HG03103 (cell line): ENCODE measurements at regions not wholly inside any gene's neighbourhood (a gene's known extent, or its start where the extent isn't known, plus 50 kb on each side); places are given as distances from the start of the nearest gene placed in this dataset.

Experiments used
- ATAC-seq: cut with Tn5 transposase; IDR thresholded peaks from one replicate; pipeline ENCODE4 v1.9.1; 2021; ENCODE audit warnings: low read depth; ENCODE audit not compliant: unreplicated experiment

- no peak for ATAC-seq
Observed at GRCh38 chr11:106326087-106326486, 248.6 kb downstream of the AASDHPPT start.

- no peak for ATAC-seq
Observed at GRCh38 chr11:106327134-106327533, 249.7 kb downstream of the AASDHPPT start.

GRCh38 chr11:106327637-106328036 lies 250.2 kb downstream of the AASDHPPT start:
- no peak for ATAC-seq

- ATAC-seq = no peak
Observed at GRCh38 chr11:106329273-106330018, 252.0 kb downstream of the AASDHPPT start.

- ATAC-seq = no peak
Observed at GRCh38 chr11:106331176-106331575, 253.7 kb downstream of the AASDHPPT start.

DNA sequence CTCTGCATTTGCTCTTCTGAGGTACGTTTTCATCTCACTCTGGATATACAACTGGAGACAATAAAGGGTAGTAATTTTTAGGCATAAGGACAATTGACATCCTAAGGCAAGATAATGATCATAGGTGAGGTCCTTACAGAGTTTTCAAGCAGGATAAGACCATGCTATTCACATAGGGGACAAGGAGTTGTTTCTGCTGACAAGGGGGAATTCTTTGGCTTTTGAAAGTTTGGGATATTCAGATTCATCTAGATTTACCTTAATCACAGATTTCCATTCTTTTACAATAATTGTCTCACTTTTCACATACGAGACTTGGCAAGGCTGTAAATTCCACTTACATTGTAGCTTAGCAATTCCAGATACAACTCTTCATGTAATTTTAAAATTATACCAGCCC lies 256.2 kb downstream of the AASDHPPT start:
- ATAC-seq = no peak

GRCh38 chr11:106344394-106344793 lies 266.9 kb downstream of the AASDHPPT start:
- no peak for ATAC-seq

GRCh38 chr11:106344966-106345365 lies 267.5 kb downstream of the AASDHPPT start:
- ATAC-seq = no peak

DNA sequence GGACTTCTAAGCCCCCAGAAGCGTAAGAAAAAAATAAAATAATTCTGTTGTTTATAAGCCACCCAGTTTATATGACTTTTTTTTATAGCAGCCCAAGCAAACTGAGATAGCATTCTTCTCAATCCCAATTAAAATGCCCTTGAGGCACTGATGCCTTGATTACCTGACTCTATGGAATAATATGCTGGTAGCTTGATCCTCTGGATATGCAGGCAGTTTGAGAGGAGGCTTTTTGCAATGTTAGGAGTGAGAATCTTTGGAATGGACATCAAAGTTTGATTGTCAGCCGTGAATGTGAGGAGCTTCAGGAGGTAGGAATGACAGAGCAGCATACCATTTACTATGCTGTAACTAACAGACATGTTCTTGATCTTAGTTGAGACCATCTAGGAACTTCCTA lies 275.6 kb downstream of the AASDHPPT start:
- no peak for ATAC-seq

DNA sequence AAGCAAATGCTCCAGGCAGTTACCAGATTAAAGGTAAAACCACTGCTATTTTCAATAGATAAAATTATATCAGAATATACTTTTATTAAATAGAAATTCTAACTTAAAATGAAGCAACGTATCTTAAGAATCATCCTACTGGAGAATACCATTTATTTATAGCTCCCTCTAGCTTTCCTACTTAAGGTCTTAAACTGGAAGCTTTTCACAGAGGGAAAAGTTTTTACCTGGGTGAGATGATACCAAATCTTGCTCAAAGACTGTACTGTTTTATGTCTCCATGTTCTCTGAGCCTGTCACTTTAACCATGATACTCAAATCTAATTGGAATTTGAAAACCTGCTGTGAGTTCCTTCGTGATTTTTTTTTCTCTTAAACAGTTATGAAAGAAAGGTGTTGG lies 291.8 kb downstream of the AASDHPPT start:
- ATAC-seq = no peak

DNA sequence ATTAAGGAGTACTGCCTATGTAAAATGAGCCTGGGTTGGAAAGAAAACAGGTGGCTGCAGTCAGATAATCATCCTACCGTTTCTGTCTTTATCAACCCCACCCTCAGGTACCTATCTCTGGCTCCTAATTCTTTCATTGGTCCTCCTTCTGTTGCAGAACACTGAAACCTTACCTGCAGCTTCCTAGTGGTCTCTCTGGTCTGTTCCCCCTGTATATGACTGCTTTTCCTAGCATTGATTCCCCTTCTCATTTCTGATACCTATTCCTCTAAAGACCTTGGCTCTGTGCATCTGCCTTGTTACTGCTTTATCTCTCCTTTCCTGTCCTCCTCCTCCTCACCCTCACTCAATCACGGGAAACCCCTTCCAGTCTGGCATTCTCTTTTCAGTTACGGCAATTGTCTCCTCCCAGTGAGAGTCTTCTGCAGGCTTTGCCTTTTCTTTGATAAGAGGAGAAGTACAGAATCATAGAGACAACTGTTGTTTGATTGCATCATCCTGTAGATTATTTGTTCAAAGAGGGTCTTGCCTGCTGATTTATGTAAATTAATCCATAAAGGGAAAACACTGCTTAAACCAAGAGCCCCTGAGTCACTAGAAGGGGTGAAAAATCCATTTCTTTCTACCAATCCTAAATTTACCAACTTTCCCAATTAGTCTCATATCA lies 301.2 kb downstream of the AASDHPPT start:
- ATAC-seq = no peak

DNA sequence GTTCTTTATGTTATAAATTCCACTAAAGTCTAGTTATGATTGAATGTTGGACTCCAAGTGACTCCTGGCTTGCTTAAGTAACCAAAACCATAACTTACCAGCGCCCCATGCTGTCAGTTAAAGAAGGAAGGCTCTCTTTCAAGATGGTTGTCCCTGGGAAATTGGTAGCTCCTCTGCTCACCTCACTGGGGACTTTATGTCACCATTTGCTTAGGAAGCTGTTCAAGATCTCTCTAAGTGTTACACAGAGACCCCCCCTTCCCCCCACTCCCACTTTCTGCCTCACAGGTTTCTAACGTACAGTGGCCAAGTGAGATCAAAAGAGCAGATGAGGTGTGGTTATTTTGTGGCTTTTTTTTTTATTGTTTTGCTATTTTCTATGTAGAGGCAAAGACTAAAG lies 301.8 kb downstream of the AASDHPPT start:
- no peak for ATAC-seq

DNA sequence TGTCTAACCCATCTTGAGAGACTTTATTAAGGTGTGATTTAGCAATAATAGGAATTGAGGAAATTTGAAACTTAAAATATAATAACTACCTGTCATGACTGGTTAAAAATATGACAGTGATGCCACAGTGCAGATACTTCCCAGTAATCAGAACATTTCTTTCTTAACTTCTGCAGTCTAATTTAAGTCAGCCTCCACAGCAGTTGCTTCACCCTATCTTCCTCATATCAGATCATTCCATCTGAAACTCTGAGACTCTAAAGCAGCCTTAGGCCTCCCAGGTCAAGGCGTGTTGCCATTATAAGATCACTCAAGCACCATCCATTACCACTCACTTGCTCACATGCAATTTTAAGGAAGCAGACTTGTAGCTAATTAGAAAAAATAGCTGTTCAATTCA lies 302.2 kb downstream of the AASDHPPT start:
- ATAC-seq = no peak

DNA sequence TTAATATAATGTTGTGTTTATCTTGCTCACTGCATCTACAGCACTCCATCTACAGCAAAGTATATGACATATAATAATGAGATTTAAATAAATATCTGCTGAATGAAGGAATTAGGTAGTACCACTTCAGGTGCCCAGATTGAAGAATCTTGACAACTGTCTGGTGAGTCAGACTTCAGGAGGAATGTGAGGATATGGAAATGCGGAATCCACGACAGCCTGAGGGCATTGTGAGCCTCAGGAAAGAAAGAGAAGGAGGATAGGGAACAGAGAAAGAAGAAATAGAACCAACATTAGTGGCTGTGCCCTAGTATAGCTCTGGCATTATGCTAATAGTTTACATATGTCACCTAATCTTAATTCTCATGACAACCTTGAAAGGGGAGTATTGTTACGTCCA lies 304.4 kb downstream of the AASDHPPT start:
- ATAC-seq = no peak

DNA sequence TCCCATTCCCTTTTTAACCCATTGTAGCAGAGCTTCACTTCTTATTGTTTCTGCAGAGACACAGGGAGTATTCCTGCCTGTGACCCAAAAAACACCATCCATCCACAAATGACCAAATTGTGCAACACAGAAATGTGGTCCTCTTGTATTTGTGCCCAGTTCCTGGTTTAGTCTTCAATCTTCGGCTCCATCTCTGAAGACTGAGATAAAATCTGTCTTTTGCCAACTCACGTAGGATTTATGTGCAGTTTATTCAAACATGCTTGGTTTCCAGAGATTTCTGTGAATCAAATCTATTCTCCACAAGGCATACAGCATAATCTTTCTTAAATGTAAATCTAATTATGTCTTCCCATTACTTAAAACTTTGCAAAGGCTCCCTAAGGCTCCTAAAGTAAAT lies 307.0 kb downstream of the AASDHPPT start:
- ATAC-seq = no peak

- ATAC-seq = no peak
Observed at GRCh38 chr11:106386519-106386918, 309.1 kb downstream of the AASDHPPT start.

- no peak for ATAC-seq
Observed at GRCh38 chr11:106389101-106389500, 311.6 kb downstream of the AASDHPPT start.

DNA sequence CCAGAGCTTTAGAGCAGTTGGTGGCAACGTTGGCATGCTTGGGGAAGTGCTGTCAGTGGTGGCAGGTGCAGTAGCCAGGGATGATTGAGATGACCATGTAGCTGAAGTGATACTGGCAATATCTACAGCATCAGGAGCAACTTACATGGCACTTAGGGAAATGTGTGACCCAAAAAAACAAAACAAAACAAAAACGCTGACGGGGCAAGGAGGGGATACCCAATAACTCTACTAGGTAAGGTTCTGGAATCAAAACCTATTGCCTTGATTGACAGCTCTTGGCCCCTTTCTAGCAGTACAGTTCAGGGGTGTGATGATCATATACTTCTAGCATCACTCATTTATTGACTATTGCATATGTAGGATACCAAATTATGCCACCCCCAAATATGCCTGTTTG lies 312.6 kb downstream of the AASDHPPT start:
- no peak for ATAC-seq

GRCh38 chr11:106391771-106392420 lies 314.4 kb downstream of the AASDHPPT start:
- no peak for ATAC-seq

DNA sequence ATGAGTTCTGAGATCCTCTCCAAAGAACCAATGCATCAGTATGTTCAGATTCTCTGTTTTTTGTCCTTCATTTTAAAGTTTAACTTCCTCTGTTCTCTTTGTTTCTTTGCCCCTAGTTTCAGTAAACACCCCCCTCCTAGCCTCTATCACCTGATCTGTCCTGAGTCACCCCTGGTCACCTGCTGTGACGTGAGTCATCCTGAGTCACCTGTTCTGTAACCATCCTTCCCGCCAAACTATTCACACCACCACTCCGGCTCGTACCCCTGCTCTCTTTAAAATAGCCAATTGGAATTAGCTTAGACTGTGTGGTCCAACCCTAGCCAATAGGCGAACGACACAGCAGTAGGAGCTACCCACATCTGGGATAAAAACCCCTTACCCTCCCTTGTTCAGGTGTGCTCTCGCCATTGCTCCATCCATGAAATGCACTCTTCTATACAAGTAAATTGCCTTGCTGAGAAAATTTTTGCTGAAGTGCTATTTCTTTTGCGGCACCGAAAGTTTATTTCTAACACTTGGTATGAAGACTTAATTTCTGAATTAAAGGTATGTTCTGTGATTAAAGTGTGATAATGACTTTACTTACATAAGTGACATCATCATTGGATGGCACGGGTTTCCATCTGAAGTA lies 318.4 kb downstream of the AASDHPPT start:
- ATAC-seq = no peak

DNA sequence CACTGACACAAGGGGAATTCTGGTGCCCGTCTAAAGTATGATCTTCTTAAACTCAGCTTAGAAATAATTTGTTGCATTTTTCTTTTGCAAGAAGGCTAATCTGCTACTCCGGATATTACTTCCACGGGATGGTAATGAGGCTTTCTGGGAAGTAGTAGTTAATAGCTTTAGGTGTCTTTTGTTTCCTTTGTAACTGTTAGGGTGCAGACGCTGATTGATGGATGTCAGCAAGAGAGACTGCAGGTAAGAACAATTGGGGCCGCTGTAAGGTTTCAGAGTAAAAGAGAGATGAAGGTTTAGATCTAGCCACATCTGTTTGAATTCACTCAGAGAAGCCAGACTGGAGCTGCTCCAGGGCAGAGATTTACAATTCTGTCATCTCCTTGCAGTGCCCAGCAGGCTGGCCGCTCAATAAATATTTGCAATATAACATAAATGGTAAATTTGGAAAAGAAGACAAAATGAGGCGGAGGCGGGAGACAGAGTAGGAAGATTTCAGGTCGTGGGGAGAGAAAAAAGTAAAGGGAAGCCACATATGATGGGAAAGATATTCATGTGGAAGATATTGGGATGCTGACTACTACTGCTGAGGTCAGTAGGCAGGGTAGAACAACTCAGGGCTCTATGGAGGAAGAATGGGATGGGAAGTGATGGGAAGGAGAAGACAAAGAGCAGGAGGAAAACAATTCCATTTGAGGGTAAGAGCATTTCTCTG lies 320.5 kb downstream of the AASDHPPT start:
- no peak for ATAC-seq
